H9 (cell line): ENCODE measurements at regions not wholly inside any gene's neighbourhood (a gene's known extent, or its start where the extent isn't known, plus 50 kb on each side); places are given as distances from the start of the nearest gene placed in this dataset.

Source experiments
- DNase-seq: peaks from one replicate; pipeline ENCODE4 v3.0.0-alpha.2; 2017
- H2AFZ ChIP-seq: one replicate; pipeline ENCODE4 v1.6.1; 2013; ENCODE audit warnings: mild to moderate bottlenecking, low read length, control low read depth, moderate library complexity
- H2AK5ac ChIP-seq: 2 replicates; pipeline ENCODE4 v1.6.1; 2013; ENCODE audit warnings: low read length, control low read depth, mixed read lengths; ENCODE audit not compliant: insufficient read length
- H2BK120ac ChIP-seq: one replicate; pipeline ENCODE4 v1.6.1; 2013; ENCODE audit warnings: low read depth, mild to moderate bottlenecking, low read length, control low read depth, inconsistent platforms; ENCODE audit not compliant: poor library complexity, severe bottlenecking
- H2BK12ac ChIP-seq: 2 replicates; pipeline ENCODE4 v1.6.1; 2013; ENCODE audit warnings: low read length, control low read depth, mixed read lengths, low read depth; ENCODE audit not compliant: insufficient read length
- H2BK15ac ChIP-seq: 2 replicates; pipeline ENCODE4 v1.6.1; 2013; ENCODE audit warnings: low read depth, low read length, control low read depth
- H2BK20ac ChIP-seq: one replicate; pipeline ENCODE4 v1.6.1; 2013; ENCODE audit warnings: low read depth, mild to moderate bottlenecking, low read length, control low read depth, inconsistent platforms; ENCODE audit not compliant: poor library complexity, severe bottlenecking
- H2BK5ac ChIP-seq: 2 replicates; pipeline ENCODE4 v1.6.1; 2013; ENCODE audit warnings: low read length, control low read depth, mixed read lengths; ENCODE audit not compliant: insufficient read length
- H3K14ac ChIP-seq: 2 replicates; pipeline ENCODE4 v1.6.1; 2013; ENCODE audit warnings: low read length, control low read depth; ENCODE audit not compliant: insufficient read depth
- H3K18ac ChIP-seq: 2 replicates; pipeline ENCODE4 v1.6.1; 2013; ENCODE audit warnings: low read depth, mild to moderate bottlenecking, mixed read lengths, low read length, control low read depth; ENCODE audit not compliant: insufficient read length
- H3K23ac ChIP-seq: 2 replicates; pipeline ENCODE4 v1.6.1; 2013; ENCODE audit warnings: low read length, control low read depth, mixed read lengths, low read depth; ENCODE audit not compliant: insufficient read length
- H3K23me2 ChIP-seq: 2 replicates; pipeline ENCODE4 v1.6.1; 2013; ENCODE audit warnings: low read depth, mild to moderate bottlenecking, mixed read lengths, low read length, control low read depth; ENCODE audit not compliant: insufficient read length, poor library complexity, severe bottlenecking
- H3K27ac ChIP-seq: 2 replicates; pipeline ENCODE4 v1.5.1; 2013; ENCODE audit warnings: low read length, control low read depth, mixed read lengths, low read depth; ENCODE audit not compliant: insufficient read length
- H3K27me3 ChIP-seq: 2 replicates; pipeline ENCODE4 v1.6.1; 2013; ENCODE audit warnings: low read length, control low read depth, inconsistent platforms; ENCODE audit not compliant: insufficient read depth
- H3K4ac ChIP-seq: 2 replicates; pipeline ENCODE4 v1.6.1; 2013; ENCODE audit warnings: low read depth, mild to moderate bottlenecking, control low read depth, inconsistent platforms, low read length, moderate library complexity
- H3K4me1 ChIP-seq: 2 replicates; pipeline ENCODE4 v1.6.1; 2013; ENCODE audit warnings: low read length, control low read depth, inconsistent platforms; ENCODE audit not compliant: insufficient read depth
- H3K4me2 ChIP-seq: 2 replicates; pipeline ENCODE4 v1.6.1; 2013; ENCODE audit warnings: low read length, control low read depth, mixed read lengths; ENCODE audit not compliant: insufficient read length, insufficient read depth
- H3K56ac ChIP-seq: 2 replicates; pipeline ENCODE4 v1.6.1; 2013; ENCODE audit warnings: low read depth, mild to moderate bottlenecking, mixed read lengths, low read length, control low read depth; ENCODE audit not compliant: insufficient read length
- H3K79me1 ChIP-seq: 2 replicates; pipeline ENCODE4 v1.6.1; 2013; ENCODE audit warnings: low read depth, mild to moderate bottlenecking, moderate library complexity, low read length, control low read depth, inconsistent platforms; ENCODE audit not compliant: insufficient read depth, poor library complexity, severe bottlenecking
- H3K79me2 ChIP-seq: 2 replicates; pipeline ENCODE4 v1.6.1; 2013; ENCODE audit warnings: low read length, control low read depth, inconsistent platforms; ENCODE audit not compliant: insufficient read depth
- H3K9ac ChIP-seq: 2 replicates; pipeline ENCODE4 v1.6.1; 2013; ENCODE audit warnings: low read length, control low read depth, mixed read lengths; ENCODE audit not compliant: insufficient read length; ENCODE audit errors: extremely low read depth
- H3K9me3 ChIP-seq: one replicate; pipeline ENCODE4 v1.6.1; 2013; ENCODE audit warnings: low read depth, low read length, inconsistent platforms; ENCODE audit not compliant: control insufficient read depth
- H3T11ph ChIP-seq: one replicate; pipeline ENCODE4 v1.6.1; 2013; ENCODE audit warnings: mild to moderate bottlenecking, low read length, control low read depth, inconsistent platforms
- H4K20me1 ChIP-seq: one replicate; pipeline ENCODE4 v1.6.1; 2013; ENCODE audit not compliant: control insufficient read depth, insufficient read length, insufficient read depth
- H4K5ac ChIP-seq: 2 replicates; pipeline ENCODE4 v1.6.1; 2013; ENCODE audit warnings: low read depth, mild to moderate bottlenecking, mixed read lengths, low read length, control low read depth; ENCODE audit not compliant: insufficient read length
- H4K8ac ChIP-seq: replicated peaks from 2 replicates; pipeline ENCODE4 v1.6.1; 2013; ENCODE audit warnings: low read length, control low read depth, mixed read lengths, low read depth; ENCODE audit not compliant: insufficient read length
- H4K91ac ChIP-seq: 2 replicates; pipeline ENCODE4 v1.6.1; 2013; ENCODE audit warnings: low read depth, mild to moderate bottlenecking, moderate library complexity, mixed read lengths, low read length, control low read depth; ENCODE audit not compliant: insufficient read length
- H3K27ac Mint-ChIP-seq, 3 experiments: 2 replicates in 2 of 3; 3 replicates in 1 of 3; pipeline ENCODE4 v1.8.0; 2020 to 2021; ENCODE audit warnings: mixed read lengths in 3 of 3, mild to moderate bottlenecking in 1 of 3, moderate library complexity in 1 of 3
- H3K27me3 Mint-ChIP-seq: 2 replicates; pipeline ENCODE4 v1.8.0; 2021; ENCODE audit warnings: low read depth, mild to moderate bottlenecking, moderate library complexity, mixed read lengths
- H3K36me3 Mint-ChIP-seq, 3 experiments: 2 replicates in 2 of 3; 3 replicates in 1 of 3; pipeline ENCODE4 v1.8.0; 2020 to 2021; ENCODE audit warnings: low read depth in 3 of 3, mixed read lengths in 3 of 3; ENCODE audit not compliant: insufficient read depth in 1 of 3
- H3K4me1 Mint-ChIP-seq, 2 experiments: 2 replicates each; pipeline ENCODE4 v1.8.0; 2020; ENCODE audit warnings: mixed read lengths in 2 of 2
- H3K4me3 Mint-ChIP-seq, 2 experiments: 2 replicates in 1 of 2; 3 replicates in 1 of 2; pipeline ENCODE4 v1.8.0; 2020 to 2021; ENCODE audit warnings: mild to moderate bottlenecking in 2 of 2, mixed read lengths in 2 of 2, moderate library complexity in 1 of 2
- H3K9me3 Mint-ChIP-seq, 2 experiments: 2 replicates in 1 of 2; 3 replicates in 1 of 2; pipeline ENCODE4 v1.8.0; 2020; ENCODE audit warnings: mild to moderate bottlenecking in 2 of 2, mixed read lengths in 2 of 2, moderate library complexity in 1 of 2
- WGBS: extraction: QIAGEN DNeasy Blood & Tissue Kit; methylation state at CpG from one replicate; pipeline ENCODE4 v1.1.7; 2013; ENCODE audit warnings: missing lambda C conversion rate, low lambda C conversion rate, mixed read lengths; ENCODE audit not compliant: insufficient read length; ENCODE audit errors: extremely low coverage; 5-methylcytosine and 5-hydroxymethylcytosine counted together
- TF ChIP-seq, protein P1 (sequence below): fragments of 200-600 bp; sonication (generic); conservative IDR thresholded peaks from 3 replicates; pipeline ENCODE4 v1.8.0; 2021; ENCODE audit warnings: antibody characterized with exemption, mild to moderate bottlenecking

DNA sequence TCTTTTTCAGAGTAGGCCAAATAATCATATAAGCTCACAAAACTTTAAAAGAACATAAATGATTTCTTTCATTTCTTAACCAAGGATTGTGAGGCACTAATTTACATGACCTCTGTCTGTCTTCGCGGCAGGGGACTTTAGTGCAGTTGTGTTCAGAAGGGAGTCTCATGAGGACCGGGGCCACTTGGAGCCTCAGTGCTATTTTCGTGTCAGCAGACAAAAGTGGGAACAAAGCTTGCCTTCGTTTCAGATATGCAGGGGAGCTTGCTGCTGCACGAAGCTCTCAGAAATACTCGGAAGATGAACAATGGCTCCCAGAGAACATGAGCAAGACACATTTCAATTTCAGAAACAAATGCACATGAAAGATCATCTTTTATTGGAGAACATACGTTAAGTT is 497.0 kb downstream of the CDH26 start:
- H3K36me3 Mint-ChIP-seq, result no peaks in the 10 kb centered on the region; a peak in 1 of 7 replicates
- H3K4me2 ChIP-seq, result no peak overlapping the region
- no peak overlapping the region for H3K4me3 Mint-ChIP-seq
- no CpG with 5 or more reads among the region's 8 CpGs for WGBS
- no peak overlapping the region for H3K27ac Mint-ChIP-seq
- H3T11ph ChIP-seq, result no peak overlapping the region
- H3K4ac ChIP-seq, result no peak overlapping the region
- no peak overlapping the region for H3K27ac ChIP-seq
- no peak overlapping the region for H3K18ac ChIP-seq
- no peak overlapping the region for H4K91ac ChIP-seq
- H3K23me2 ChIP-seq, result no peaks in the 10 kb centered on the region
- H2BK12ac ChIP-seq, result no peak overlapping the region
- no peak overlapping the region for H2BK20ac ChIP-seq
- no peak overlapping the region for H2BK5ac ChIP-seq
- no peaks in the 10 kb centered on the region for H3K79me2 ChIP-seq
- no peak overlapping the region for H2BK120ac ChIP-seq
- peaks cover 2% of the 10 kb centered on the region for H3K27me3 Mint-ChIP-seq
- H2BK15ac ChIP-seq, result no peak overlapping the region
- no peak overlapping the region for H3K9ac ChIP-seq
- H3K4me1 Mint-ChIP-seq, result peaks cover 0 to under 1% of the 10 kb centered on the region in 2 experiments; a peak in 1 of 4 replicates
- H3K4me1 ChIP-seq, result no peaks in the 10 kb centered on the region
- TF ChIP-seq, protein P1, sequence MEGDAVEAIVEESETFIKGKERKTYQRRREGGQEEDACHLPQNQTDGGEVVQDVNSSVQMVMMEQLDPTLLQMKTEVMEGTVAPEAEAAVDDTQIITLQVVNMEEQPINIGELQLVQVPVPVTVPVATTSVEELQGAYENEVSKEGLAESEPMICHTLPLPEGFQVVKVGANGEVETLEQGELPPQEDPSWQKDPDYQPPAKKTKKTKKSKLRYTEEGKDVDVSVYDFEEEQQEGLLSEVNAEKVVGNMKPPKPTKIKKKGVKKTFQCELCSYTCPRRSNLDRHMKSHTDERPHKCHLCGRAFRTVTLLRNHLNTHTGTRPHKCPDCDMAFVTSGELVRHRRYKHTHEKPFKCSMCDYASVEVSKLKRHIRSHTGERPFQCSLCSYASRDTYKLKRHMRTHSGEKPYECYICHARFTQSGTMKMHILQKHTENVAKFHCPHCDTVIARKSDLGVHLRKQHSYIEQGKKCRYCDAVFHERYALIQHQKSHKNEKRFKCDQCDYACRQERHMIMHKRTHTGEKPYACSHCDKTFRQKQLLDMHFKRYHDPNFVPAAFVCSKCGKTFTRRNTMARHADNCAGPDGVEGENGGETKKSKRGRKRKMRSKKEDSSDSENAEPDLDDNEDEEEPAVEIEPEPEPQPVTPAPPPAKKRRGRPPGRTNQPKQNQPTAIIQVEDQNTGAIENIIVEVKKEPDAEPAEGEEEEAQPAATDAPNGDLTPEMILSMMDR, result no peak
- no peak for DNase-seq
- no peaks in the 10 kb centered on the region for H3K79me1 ChIP-seq
- no peak overlapping the region for H4K8ac ChIP-seq
- H4K20me1 ChIP-seq, result no peaks in the 10 kb centered on the region
- no peak overlapping the region for H4K5ac ChIP-seq
- H3K23ac ChIP-seq, result no peak overlapping the region
- no peak overlapping the region for H2AK5ac ChIP-seq
- no peak overlapping the region for H3K14ac ChIP-seq
- H3K9me3 ChIP-seq, result no peaks in the 10 kb centered on the region
- H3K9me3 Mint-ChIP-seq, result no peaks in the 10 kb centered on the region; a peak in 1 of 5 replicates
- no peaks in the 10 kb centered on the region for H3K27me3 ChIP-seq
- H2AFZ ChIP-seq, result no peak overlapping the region
- no peak overlapping the region for H3K56ac ChIP-seq
